ENCODE measurements at regions not wholly inside any gene's neighbourhood (a gene's known extent, or its start where the extent isn't known, plus 50 kb on each side); places are given as distances from the start of the nearest gene placed in this dataset.
"Not testable (repeated sequence)": the region's sequence is repeated elsewhere in the genome, so short reads cannot be mapped to it uniquely, and the experiment has no call there.

GRCh38 chr6:92114091-92114675, 1305.2 kb downstream of the EPHA7 start:
- no peak for DNase-seq (ENCODE audit: low spot score)
- TF ChIP-seq CTCF (IDR thresholded peaks at IDR 0.05; ENCODE audit: extremely low read depth, missing control alignments) = no peak

- no peak for TF ChIP-seq CTCF (IDR thresholded peaks at IDR 0.05; ENCODE audit: extremely low read depth, missing control alignments)
These were observed 1308.0 kb downstream of the EPHA7 start for GRCh38 chr6:92111386-92111785.

GRCh38 chr6:92110403-92110802, 1309.0 kb downstream of the EPHA7 start:
- TF ChIP-seq CTCF (IDR thresholded peaks at IDR 0.05; ENCODE audit: extremely low read depth, missing control alignments) = no peak

More at GRCh38 chr6:92111386-92111785, 1308.0 kb downstream of the EPHA7 start:
- DNase-seq (ENCODE audit: low spot score) = no peak

GRCh38 chr6:92109956-92110355, 1309.4 kb downstream of the EPHA7 start:
- DNase-seq (ENCODE audit: low spot score) = no peak
- no peak for TF ChIP-seq CTCF (IDR thresholded peaks at IDR 0.05; ENCODE audit: extremely low read depth, missing control alignments)

More at GRCh38 chr6:92110403-92110802, 1309.0 kb downstream of the EPHA7 start:
- no peak for DNase-seq (ENCODE audit: low spot score)

- DNase-seq (ENCODE audit: low spot score) = no peak
- no peak for TF ChIP-seq CTCF (IDR thresholded peaks at IDR 0.05; ENCODE audit: extremely low read depth, missing control alignments)
These were observed 1310.1 kb downstream of the EPHA7 start for GRCh38 chr6:92109256-92109655.

- DNase-seq (ENCODE audit: low spot score) = no peak
- no peak for TF ChIP-seq CTCF (IDR thresholded peaks at IDR 0.05; ENCODE audit: extremely low read depth, missing control alignments)
These were observed 1332.6 kb downstream of the EPHA7 start for GRCh38 chr6:92086750-92087149.

- DNase-seq (ENCODE audit: low spot score) = not testable (repeated sequence)
These were observed 1335.4 kb downstream of the EPHA7 start for GRCh38 chr6:92083914-92084313.

- TF ChIP-seq CTCF (IDR thresholded peaks at IDR 0.05; ENCODE audit: extremely low read depth, missing control alignments) = no peak
These were observed 1347.0 kb downstream of the EPHA7 start for GRCh38 chr6:92072387-92072786.

More at GRCh38 chr6:92072387-92072786, 1347.0 kb downstream of the EPHA7 start:
- no peak for DNase-seq (ENCODE audit: low spot score)

All from GM20000 (cell line).